ENCODE measurements at regions not wholly inside any gene's neighbourhood (a gene's known extent, or its start where the extent isn't known, plus 50 kb on each side); places are given as distances from the start of the nearest gene placed in this dataset.
A peak's percentile ranks its signal among the peaks of the same experiment; 100 is the strongest.

DNA sequence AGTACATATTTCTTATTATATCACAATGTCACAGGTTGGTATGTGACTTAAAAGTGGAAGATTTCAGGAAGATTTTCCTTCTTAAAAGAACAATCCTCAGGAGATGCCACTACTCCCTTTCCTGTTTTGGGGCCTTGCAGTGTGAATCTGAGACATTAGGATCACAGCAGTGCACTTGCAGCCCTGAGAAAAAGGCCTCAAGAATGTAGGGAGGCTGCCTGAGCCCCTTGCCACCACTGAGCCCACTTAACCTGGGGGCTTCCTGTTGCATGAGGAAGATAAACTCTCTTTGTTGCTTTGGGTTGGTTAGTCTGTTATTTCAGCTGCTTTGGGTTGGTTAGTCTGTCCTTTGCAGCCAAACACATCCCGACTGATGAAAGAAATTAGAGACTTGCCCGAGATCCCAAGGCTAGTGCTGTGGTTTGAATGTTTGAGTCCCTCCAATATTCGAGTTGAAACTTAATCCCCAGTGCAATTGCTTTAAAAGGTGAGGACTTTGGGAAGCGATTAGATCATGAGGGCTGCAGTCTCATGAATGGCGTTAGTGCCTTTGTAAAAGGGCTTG lies 151.3 kb upstream of the SP4 start:
- no peak overlapping the region for H3K27ac ChIP-seq
- TF ChIP-seq, protein P1, sequence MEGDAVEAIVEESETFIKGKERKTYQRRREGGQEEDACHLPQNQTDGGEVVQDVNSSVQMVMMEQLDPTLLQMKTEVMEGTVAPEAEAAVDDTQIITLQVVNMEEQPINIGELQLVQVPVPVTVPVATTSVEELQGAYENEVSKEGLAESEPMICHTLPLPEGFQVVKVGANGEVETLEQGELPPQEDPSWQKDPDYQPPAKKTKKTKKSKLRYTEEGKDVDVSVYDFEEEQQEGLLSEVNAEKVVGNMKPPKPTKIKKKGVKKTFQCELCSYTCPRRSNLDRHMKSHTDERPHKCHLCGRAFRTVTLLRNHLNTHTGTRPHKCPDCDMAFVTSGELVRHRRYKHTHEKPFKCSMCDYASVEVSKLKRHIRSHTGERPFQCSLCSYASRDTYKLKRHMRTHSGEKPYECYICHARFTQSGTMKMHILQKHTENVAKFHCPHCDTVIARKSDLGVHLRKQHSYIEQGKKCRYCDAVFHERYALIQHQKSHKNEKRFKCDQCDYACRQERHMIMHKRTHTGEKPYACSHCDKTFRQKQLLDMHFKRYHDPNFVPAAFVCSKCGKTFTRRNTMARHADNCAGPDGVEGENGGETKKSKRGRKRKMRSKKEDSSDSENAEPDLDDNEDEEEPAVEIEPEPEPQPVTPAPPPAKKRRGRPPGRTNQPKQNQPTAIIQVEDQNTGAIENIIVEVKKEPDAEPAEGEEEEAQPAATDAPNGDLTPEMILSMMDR (IDR thresholded peaks at IDR 0.05): no peak
- TF ChIP-seq ZFX (IDR thresholded peaks at IDR 0.05; ENCODE audit: borderline replicate concordance): no peak

- TF ChIP-seq, protein P1 (IDR thresholded peaks at IDR 0.05): no peak
- no peak for TF ChIP-seq ZFX (IDR thresholded peaks at IDR 0.05; ENCODE audit: borderline replicate concordance)
- no peak overlapping the region for H3K27ac ChIP-seq
Measured at GRCh38 chr7:21278944-21279343, 148.9 kb upstream of the SP4 start.

GRCh38 chr7:21281193-21281592 lies 146.7 kb upstream of the SP4 start:
- no peak overlapping the region for H3K27ac ChIP-seq
- TF ChIP-seq, protein P1 (IDR thresholded peaks at IDR 0.05): no peak
- TF ChIP-seq ZFX (IDR thresholded peaks at IDR 0.05; ENCODE audit: borderline replicate concordance): no peak

DNA sequence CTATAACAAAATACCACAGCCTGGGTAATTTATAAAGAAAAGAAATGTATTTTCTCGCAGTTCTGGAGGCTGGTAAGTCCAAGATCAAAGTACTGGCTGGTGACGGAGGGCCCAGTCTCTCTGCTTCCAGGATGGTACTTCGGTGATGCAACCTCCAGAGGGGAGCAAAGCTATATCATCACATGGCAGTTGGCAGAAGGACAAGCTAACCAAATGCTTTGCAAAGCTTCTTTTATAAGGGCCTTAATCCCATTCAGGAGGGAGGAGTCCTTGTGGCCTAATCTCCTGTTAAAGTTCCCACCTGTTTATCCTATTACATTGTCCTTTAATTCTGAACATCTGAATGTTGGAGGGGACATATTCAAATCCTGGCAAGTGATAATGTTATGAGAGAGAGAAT lies 134.1 kb upstream of the SP4 start:
- no peak overlapping the region for H3K27ac ChIP-seq
- TF ChIP-seq, protein P1 (IDR thresholded peaks at IDR 0.05): no peak
- no peak for TF ChIP-seq ZFX (IDR thresholded peaks at IDR 0.05; ENCODE audit: borderline replicate concordance)

- no peak for TF ChIP-seq ZFX (IDR thresholded peaks at IDR 0.05; ENCODE audit: borderline replicate concordance)
- TF ChIP-seq, protein P1 (IDR thresholded peaks at IDR 0.05): no peak
Measured at GRCh38 chr7:21299766-21300165, 128.1 kb upstream of the SP4 start.

GRCh38 chr7:21300692-21301091 lies 127.2 kb upstream of the SP4 start:
- TF ChIP-seq, protein P1 (IDR thresholded peaks at IDR 0.05): peak; percentile 70
- no peak for TF ChIP-seq ZFX (IDR thresholded peaks at IDR 0.05; ENCODE audit: borderline replicate concordance)
- H3K27ac ChIP-seq: no peak overlapping the region

More at GRCh38 chr7:21299766-21300165, 128.1 kb upstream of the SP4 start:
- H3K27ac ChIP-seq: no peak overlapping the region

DNA sequence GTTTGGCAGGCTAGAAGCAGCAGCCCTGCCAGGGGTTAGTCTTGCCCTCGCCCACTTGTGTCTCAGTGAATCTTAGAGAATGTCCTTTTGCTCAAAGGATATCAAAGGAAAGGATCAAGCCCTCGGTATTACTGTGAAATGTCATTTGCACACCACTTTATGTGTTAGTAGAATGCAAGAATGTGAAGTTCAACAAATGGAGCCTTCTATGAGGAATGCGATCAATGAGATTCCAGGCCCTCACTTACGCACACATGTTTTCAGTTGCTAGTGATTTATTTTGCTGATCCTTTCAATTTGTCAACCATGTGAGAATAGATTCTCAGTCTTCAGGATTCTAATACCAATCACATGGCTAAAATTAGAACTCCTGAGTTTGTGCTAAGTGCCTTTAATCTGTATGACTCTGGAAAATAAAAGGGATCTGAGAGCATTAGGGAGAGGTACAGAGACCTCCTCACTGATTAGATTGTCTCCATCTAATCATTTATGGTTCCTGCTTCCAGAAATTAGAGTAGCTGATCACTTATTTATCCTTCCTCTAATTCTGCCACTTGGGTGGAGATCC lies 123.0 kb upstream of the SP4 start:
- no peak for TF ChIP-seq ZFX (IDR thresholded peaks at IDR 0.05; ENCODE audit: borderline replicate concordance)
- TF ChIP-seq, protein P1 (IDR thresholded peaks at IDR 0.05): no peak
- no peak overlapping the region for H3K27ac ChIP-seq
